T-helper 2 cell treated with Interferon-gamma antibody and Interleukin-4, amounts not matched to agents 5 μg/mL and 100 μg/mL, for 36 hours (primary cell): ENCODE measurements at regions not wholly inside any gene's neighbourhood (a gene's known extent, or its start where the extent isn't known, plus 50 kb on each side); places are given as distances from the start of the nearest gene placed in this dataset.
"Not testable (repeated sequence)": the region's sequence is repeated elsewhere in the genome, so short reads cannot be mapped to it uniquely, and the experiment has no call there.

Experiments used
- DNase-seq: peaks from one replicate; pipeline ENCODE4 v3.0.0; 2021; ENCODE audit warnings: low spot score
- H3K27ac Mint-ChIP-seq: one replicate; pipeline ENCODE4 v1.8.0; 2021; ENCODE audit warnings: mild to moderate bottlenecking, mixed read lengths
- H3K27me3 Mint-ChIP-seq: one replicate; pipeline ENCODE4 v1.8.0; 2021; ENCODE audit warnings: low read depth, mixed read lengths
- H3K36me3 Mint-ChIP-seq: one replicate; pipeline ENCODE4 v1.8.0; 2021; ENCODE audit warnings: low read depth, mixed read lengths
- H3K4me1 Mint-ChIP-seq: one replicate; pipeline ENCODE4 v1.8.0; 2021; ENCODE audit warnings: low read depth, mixed read lengths
- H3K4me3 Mint-ChIP-seq: one replicate; pipeline ENCODE4 v1.8.0; 2022; ENCODE audit warnings: mild to moderate bottlenecking, moderate library complexity, mixed read lengths
- H3K9me3 Mint-ChIP-seq: one replicate; pipeline ENCODE4 v1.8.0; 2021; ENCODE audit warnings: mixed read lengths

DNA sequence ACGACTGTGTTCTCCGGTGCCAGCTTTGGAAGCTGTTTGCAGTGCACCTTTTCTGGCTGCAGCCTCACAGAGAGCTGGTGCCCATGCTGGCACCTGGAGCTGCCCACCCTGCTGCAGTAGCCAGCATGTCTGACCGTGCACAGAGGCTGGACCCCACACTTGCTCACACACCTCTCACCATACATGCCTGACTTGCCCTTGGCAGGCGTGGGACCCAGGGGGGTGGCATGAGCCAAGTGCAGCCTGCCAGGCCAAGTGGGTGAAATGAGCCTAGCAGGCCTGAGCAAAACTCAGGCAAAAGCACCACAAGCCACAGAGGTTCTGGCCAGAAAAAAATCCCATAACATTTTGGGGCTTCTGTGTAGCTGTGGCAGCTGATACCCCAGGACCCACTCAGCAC, 258.8 kb downstream of the XPNPEP1 start:
- DNase-seq: no peak
- no peaks in the 10 kb centered on the region for H3K4me1 Mint-ChIP-seq
- H3K27me3 Mint-ChIP-seq: no peaks in the 10 kb centered on the region
- peaks cover 9% of the 10 kb centered on the region for H3K9me3 Mint-ChIP-seq
- H3K36me3 Mint-ChIP-seq: no peaks in the 10 kb centered on the region
- no peak overlapping the region for H3K4me3 Mint-ChIP-seq
- no peak overlapping the region for H3K27ac Mint-ChIP-seq

DNA sequence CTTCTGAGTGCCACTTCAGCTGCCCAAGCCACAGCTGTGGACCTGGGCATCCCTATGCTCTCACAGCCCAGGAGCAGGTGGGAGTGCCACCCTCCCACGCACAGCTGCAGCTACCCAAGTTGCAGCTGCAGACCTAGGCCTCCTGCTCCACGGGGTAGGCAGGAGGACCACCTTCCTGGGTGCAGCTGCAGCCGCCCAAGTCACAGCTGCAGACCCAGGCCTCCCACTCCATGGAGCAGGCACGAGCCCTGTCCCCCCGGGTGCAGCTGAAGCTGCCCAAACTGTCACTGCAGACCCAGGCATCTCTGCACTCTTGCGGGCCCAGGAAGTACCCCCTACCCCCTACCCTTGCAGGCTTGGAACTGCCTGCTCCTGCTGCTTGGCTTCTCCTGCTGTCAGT, 260.2 kb downstream of the XPNPEP1 start:
- no peak overlapping the region for H3K4me3 Mint-ChIP-seq
- peaks cover 9% of the 10 kb centered on the region for H3K9me3 Mint-ChIP-seq
- no peaks in the 10 kb centered on the region for H3K27me3 Mint-ChIP-seq
- H3K36me3 Mint-ChIP-seq: no peaks in the 10 kb centered on the region
- no peaks in the 10 kb centered on the region for H3K4me1 Mint-ChIP-seq
- no peak for DNase-seq
- H3K27ac Mint-ChIP-seq: no peak overlapping the region

DNA sequence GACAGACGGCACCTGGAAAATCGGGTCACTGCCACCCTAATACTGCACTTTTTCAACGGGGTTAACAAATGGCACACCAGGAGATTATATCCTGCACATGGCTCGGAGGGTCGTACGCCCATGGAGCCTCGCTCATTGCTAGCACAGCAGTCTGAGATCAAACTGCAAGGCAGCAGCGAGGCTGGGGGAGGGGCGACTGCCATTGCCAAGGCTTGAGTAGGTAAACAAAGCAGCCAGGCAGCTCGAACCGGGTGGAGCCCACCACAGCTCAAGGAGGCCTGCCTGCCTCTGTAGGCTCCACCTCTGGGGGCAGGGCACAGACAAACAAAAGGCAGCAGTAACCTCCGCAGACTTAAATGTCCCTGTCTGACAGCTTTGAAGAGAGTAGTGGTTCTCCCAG, 270.7 kb downstream of the XPNPEP1 start:
- not testable (repeated sequence) for H3K36me3 Mint-ChIP-seq, H3K9me3 Mint-ChIP-seq, H3K4me3 Mint-ChIP-seq, H3K27ac Mint-ChIP-seq, DNase-seq, H3K4me1 Mint-ChIP-seq, H3K27me3 Mint-ChIP-seq

GRCh38 chr10:109650228-109650627, 273.1 kb downstream of the XPNPEP1 start:
- Mint-ChIP-seq H3K4me3 (no peak overlapping the region), H3K4me1 (no peaks in the 10 kb centered on the region), H3K27ac (no peak overlapping the region), H3K9me3 (peaks cover 5% of the 10 kb centered on the region), H3K27me3 (no peaks in the 10 kb centered on the region), H3K36me3 (no peaks in the 10 kb centered on the region)
- no peak for DNase-seq

DNA sequence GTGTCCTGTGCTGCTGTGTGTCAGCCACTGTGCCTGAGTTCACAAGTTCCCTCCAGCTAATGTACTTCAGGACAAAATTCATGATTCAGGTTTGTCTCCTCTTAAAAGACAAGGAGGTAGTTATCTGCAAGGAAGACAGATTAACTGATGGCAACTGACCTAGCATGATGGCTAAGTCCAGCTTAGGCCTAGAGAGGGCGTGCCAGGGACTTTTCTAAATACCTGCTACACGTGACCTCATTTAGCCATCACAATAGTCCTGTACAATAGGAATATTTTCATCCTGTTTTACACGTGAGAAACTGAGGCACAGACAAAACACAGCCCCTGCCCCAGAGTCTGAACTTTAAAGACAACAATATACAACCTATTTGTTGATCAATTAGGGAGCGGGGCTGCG, 275.7 kb downstream of the XPNPEP1 start:
- H3K9me3 Mint-ChIP-seq: no peaks in the 10 kb centered on the region
- H3K27me3 Mint-ChIP-seq: no peaks in the 10 kb centered on the region
- no peaks in the 10 kb centered on the region for H3K4me1 Mint-ChIP-seq
- H3K36me3 Mint-ChIP-seq: no peaks in the 10 kb centered on the region
- H3K4me3 Mint-ChIP-seq: no peak overlapping the region
- DNase-seq: no peak
- H3K27ac Mint-ChIP-seq: no peak overlapping the region

- H3K27me3 Mint-ChIP-seq: no peaks in the 10 kb centered on the region
- DNase-seq: no peak
- no peak overlapping the region for H3K4me3 Mint-ChIP-seq
- H3K9me3 Mint-ChIP-seq: peaks cover 10% of the 10 kb centered on the region
- H3K27ac Mint-ChIP-seq: no peak overlapping the region
- H3K4me1 Mint-ChIP-seq: no peaks in the 10 kb centered on the region
- H3K36me3 Mint-ChIP-seq: no peaks in the 10 kb centered on the region
Measured at GRCh38 chr10:109633846-109634245, 289.5 kb downstream of the XPNPEP1 start.

DNA sequence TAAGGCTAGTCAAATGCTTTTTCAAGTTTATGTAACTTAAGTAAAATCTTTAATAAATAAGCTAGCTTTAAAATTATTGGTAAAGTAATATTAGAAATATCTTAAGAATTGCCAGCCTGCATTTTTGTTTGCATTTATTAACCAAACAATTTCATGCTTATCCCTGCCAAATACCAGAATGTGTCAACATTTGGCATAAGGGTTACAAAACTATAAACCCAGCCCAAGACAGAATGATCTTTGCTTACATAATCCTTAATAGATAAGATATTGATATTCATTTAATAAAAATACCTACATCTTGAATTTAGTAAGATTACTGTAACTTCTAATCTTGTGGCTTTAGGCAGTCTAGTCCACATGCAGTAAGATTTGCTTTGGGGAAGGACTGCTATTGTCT, 290.3 kb downstream of the XPNPEP1 start:
- not testable (repeated sequence) for DNase-seq, H3K4me1 Mint-ChIP-seq, H3K36me3 Mint-ChIP-seq, H3K9me3 Mint-ChIP-seq, H3K27me3 Mint-ChIP-seq, H3K4me3 Mint-ChIP-seq, H3K27ac Mint-ChIP-seq

GRCh38 chr10:109624939-109625338, 298.4 kb downstream of the XPNPEP1 start:
- no peaks in the 10 kb centered on the region for H3K27me3 Mint-ChIP-seq
- no peaks in the 10 kb centered on the region for H3K4me1 Mint-ChIP-seq
- DNase-seq: no peak
- no peak overlapping the region for H3K4me3 Mint-ChIP-seq
- H3K27ac Mint-ChIP-seq: no peak overlapping the region
- H3K9me3 Mint-ChIP-seq: no peaks in the 10 kb centered on the region
- no peaks in the 10 kb centered on the region for H3K36me3 Mint-ChIP-seq

DNA sequence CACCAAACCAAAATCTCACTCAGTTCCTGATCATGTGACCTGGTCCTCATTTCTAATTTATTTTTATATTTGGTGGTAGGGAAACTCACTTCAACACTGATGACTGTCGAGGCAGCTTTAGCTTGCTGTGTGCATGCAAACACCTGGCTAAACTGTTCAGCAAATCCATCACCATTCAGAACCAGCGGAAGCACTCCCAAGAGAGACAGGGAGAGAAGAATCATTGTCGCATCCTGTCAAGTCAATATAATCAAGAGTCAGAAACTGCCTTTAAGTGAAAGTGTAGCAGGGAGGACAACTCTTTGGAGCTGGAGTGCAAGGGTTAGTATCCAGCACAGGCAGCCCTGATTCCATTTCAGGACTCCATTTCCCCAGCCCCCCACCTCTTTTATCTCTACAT, 300.7 kb downstream of the XPNPEP1 start:
- no peaks in the 10 kb centered on the region for H3K4me1 Mint-ChIP-seq
- H3K4me3 Mint-ChIP-seq: no peak overlapping the region
- no peaks in the 10 kb centered on the region for H3K36me3 Mint-ChIP-seq
- H3K9me3 Mint-ChIP-seq: no peaks in the 10 kb centered on the region
- no peak overlapping the region for H3K27ac Mint-ChIP-seq
- DNase-seq: no peak
- no peaks in the 10 kb centered on the region for H3K27me3 Mint-ChIP-seq

DNA sequence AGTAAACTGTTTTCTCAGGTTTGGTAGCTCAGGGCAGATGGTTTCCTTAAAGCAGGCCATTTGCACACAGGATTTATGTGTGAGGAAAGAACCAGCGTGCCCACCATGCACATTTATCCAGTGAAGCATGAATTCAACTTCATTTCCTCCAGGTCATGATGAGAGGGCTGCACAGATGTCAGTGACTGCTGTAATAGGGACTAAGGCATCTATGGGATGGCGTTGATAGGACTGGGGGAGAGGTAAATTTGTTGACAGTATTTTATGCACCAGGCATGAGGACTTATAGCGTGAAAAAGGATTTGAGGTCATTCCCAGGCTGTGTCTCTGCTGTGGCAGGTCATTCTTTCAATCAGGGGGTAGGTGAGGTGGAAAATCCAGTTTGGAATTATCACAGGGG, 302.9 kb downstream of the XPNPEP1 start:
- H3K27me3 Mint-ChIP-seq: no peaks in the 10 kb centered on the region
- H3K9me3 Mint-ChIP-seq: no peaks in the 10 kb centered on the region
- no peak for DNase-seq
- no peaks in the 10 kb centered on the region for H3K36me3 Mint-ChIP-seq
- H3K4me3 Mint-ChIP-seq: no peak overlapping the region
- no peak overlapping the region for H3K27ac Mint-ChIP-seq
- H3K4me1 Mint-ChIP-seq: no peaks in the 10 kb centered on the region

DNA sequence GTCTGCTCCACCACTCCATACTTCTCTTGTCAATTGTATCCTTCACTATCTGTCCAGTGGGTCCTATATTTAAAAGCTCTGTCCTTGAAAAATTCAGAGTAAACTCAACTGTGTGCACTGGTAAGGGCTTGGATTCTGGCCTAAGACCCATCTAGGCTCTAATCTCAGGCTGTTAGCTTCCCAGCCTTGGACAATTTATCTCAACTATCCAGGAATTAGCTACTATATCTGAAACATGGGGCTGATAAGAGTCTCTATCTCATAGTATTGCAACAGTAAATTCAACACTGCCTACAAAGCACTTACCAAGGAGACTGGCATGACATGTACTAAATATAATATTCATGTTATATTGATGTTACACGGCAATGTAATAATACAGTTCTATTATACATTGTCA, 303.4 kb downstream of the XPNPEP1 start:
- H3K4me1 Mint-ChIP-seq: no peaks in the 10 kb centered on the region
- no peak overlapping the region for H3K4me3 Mint-ChIP-seq
- H3K9me3 Mint-ChIP-seq: peaks cover 3% of the 10 kb centered on the region
- no peak for DNase-seq
- no peaks in the 10 kb centered on the region for H3K27me3 Mint-ChIP-seq
- H3K36me3 Mint-ChIP-seq: no peaks in the 10 kb centered on the region
- no peak overlapping the region for H3K27ac Mint-ChIP-seq

DNA sequence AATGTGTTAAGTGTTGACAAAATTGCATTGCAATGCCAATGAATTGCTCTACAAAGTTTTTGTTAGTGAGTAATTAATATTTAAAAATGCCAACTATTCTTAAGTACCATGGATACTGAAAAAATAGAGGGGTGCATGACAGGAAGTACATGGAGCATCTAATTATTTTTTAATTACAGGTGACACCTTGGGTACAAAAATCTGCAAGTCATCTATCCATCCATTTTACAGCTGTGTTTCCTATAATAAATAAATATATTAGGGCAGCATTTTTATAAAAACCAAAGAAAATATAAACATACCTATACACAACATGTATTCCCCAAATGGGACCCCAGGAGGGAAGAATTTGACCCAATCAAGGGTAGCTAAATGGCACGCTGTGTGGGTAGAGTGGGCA, 304.6 kb downstream of the XPNPEP1 start:
- Mint-ChIP-seq H3K27ac (no peak overlapping the region), H3K36me3 (no peaks in the 10 kb centered on the region), H3K4me1 (no peaks in the 10 kb centered on the region), H3K27me3 (no peaks in the 10 kb centered on the region), H3K9me3 (peaks cover 9% of the 10 kb centered on the region), H3K4me3 (no peak overlapping the region)
- no peak for DNase-seq

DNA sequence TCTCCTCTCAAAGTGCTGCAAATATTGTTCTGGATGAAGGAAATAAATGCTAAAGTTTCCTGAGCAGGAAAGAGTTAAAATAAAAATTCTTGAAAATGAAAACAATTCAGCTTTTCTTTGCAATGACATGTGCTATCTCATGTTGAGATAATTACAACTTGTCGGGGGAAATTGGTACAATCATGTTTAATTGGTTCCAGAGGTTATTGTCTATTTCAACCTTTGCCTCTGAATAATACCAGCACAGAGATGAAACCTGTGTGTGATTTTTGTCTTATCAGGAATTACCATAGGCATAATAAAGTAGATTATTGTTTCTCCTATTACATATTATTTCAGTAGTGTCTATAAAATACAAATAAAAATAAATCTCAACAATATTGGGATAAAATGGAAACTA, 305.0 kb downstream of the XPNPEP1 start:
- no peaks in the 10 kb centered on the region for H3K4me1 Mint-ChIP-seq
- H3K27me3 Mint-ChIP-seq: no peaks in the 10 kb centered on the region
- H3K27ac Mint-ChIP-seq: no peak overlapping the region
- DNase-seq: no peak
- H3K9me3 Mint-ChIP-seq: peaks cover 9% of the 10 kb centered on the region
- H3K4me3 Mint-ChIP-seq: no peak overlapping the region
- no peaks in the 10 kb centered on the region for H3K36me3 Mint-ChIP-seq

GRCh38 chr10:109616359-109616980, 306.8 kb downstream of the XPNPEP1 start:
- Mint-ChIP-seq H3K4me1 (no peaks in the 10 kb centered on the region), H3K27me3 (no peaks in the 10 kb centered on the region), H3K4me3 (no peak overlapping the region), H3K36me3 (no peaks in the 10 kb centered on the region), H3K9me3 (peaks cover 17% of the 10 kb centered on the region), H3K27ac (no peak overlapping the region)
- no peak for DNase-seq

DNA sequence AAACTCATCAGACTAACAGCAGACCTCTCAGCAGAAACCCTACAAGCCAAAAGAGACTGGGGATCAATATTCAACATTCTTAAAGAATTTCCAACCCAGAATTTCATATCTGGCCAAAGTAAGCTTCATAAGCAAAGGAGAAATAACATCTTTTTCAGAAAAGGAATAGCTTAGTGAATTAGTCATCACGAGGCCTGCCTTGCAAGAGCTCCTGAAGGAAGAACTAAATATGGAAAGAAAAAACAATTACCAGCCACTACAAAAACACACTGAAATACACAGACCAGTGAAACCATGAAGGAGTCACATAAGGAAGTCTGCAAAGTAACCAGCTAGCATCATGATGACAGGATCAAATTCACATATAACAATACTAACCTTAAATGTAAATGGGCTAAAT, 328.0 kb downstream of the XPNPEP1 start:
- not testable (repeated sequence) for H3K9me3 Mint-ChIP-seq, H3K4me1 Mint-ChIP-seq, H3K4me3 Mint-ChIP-seq, H3K27me3 Mint-ChIP-seq, H3K27ac Mint-ChIP-seq, DNase-seq, H3K36me3 Mint-ChIP-seq
